ENCODE measurements at regions not wholly inside any gene's neighbourhood (a gene's known extent, or its start where the extent isn't known, plus 50 kb on each side); places are given as distances from the start of the nearest gene placed in this dataset.

DNA sequence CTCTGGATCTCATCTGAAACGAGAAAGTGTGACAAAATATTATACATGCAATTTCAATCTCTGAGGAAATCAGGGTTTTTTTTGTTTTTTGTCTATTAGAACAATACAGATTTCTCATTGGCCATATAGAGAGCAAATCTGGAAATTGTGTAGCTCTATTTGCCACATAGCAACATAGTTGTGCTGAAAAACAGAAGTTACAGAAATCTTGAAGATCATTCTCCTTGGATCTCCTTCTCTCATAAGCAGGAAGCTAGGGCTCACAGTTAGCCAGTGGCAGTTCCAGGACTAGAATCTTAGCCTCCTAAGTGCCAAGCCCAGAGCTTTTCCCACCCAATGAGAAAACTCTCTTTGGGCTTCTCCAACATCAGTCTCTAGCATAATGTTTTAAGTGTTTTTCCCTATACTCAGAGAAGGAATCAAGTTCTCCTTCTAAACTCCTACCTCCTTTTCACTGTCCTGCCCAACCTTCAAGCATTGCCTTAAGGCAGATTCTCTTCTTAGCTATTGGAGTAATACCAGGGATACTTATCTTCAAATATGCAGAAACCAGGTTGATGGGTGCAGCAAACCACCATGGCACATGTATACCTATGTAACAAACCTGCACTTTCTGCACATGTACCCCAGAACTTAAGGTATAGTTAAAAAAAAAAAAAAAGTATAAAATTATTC lies 211.6 kb downstream of the ALDH8A1 start:
- no peak for TF ChIP-seq ZFX (IDR thresholded peaks at IDR 0.05)
- TF ChIP-seq, protein P1, sequence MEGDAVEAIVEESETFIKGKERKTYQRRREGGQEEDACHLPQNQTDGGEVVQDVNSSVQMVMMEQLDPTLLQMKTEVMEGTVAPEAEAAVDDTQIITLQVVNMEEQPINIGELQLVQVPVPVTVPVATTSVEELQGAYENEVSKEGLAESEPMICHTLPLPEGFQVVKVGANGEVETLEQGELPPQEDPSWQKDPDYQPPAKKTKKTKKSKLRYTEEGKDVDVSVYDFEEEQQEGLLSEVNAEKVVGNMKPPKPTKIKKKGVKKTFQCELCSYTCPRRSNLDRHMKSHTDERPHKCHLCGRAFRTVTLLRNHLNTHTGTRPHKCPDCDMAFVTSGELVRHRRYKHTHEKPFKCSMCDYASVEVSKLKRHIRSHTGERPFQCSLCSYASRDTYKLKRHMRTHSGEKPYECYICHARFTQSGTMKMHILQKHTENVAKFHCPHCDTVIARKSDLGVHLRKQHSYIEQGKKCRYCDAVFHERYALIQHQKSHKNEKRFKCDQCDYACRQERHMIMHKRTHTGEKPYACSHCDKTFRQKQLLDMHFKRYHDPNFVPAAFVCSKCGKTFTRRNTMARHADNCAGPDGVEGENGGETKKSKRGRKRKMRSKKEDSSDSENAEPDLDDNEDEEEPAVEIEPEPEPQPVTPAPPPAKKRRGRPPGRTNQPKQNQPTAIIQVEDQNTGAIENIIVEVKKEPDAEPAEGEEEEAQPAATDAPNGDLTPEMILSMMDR (conservative IDR thresholded peaks at IDR 0.05) = no peak

DNA sequence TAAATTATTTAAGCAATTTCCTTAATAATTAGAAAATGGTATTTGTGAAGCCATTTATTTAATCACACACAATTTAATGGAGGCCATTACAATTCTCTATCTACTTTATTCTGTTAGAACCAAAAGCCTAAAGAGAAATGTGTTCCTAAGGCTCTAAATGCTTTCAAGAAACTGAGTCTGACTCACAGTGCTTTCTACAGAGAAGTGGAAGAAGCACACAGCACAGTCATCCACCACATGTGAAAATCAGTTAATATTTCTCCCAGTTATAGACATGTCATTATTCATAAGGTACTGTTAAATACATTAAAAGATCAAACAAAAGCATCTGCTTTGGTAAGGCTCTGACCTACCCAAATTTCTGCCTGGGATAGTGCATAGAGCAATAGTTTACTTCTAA lies 214.4 kb downstream of the ALDH8A1 start:
- TF ChIP-seq, protein P1 (conservative IDR thresholded peaks at IDR 0.05) = no peak
- TF ChIP-seq ZFX (IDR thresholded peaks at IDR 0.05) = no peak
- H3K27ac ChIP-seq = no peak overlapping the region

More for the DNA sequence above, 211.6 kb downstream of the ALDH8A1 start:
- H3K27ac ChIP-seq = no peak overlapping the region

DNA sequence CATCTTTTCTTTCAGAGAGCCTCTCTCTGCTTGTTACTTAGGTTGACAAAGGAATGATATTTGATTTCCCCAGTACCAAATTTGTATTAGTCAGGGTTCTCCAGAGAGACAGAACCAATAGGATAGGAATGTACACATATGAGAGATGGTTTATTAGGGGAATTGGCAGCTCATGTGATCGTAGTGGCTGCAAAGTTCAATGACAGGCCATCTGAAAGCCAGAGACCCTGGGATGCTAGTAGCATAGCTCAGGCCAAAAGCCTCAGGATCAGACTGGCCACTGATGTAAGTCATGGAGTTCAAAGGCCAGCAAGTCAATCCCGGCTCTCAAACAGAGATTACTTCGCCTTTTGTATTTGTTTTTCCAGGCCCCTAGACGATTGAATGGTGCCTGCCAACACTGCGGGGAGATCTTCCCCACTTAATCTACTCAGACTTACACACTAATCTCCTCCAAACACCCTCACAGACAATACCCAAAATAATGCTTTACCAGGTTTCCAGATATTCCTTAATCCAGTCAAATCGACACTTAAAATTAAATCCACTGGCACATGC lies 215.5 kb downstream of the ALDH8A1 start:
- TF ChIP-seq ZFX (IDR thresholded peaks at IDR 0.05) = no peak
- TF ChIP-seq, protein P1 (conservative IDR thresholded peaks at IDR 0.05) = no peak
- H3K27ac ChIP-seq = no peak overlapping the region

DNA sequence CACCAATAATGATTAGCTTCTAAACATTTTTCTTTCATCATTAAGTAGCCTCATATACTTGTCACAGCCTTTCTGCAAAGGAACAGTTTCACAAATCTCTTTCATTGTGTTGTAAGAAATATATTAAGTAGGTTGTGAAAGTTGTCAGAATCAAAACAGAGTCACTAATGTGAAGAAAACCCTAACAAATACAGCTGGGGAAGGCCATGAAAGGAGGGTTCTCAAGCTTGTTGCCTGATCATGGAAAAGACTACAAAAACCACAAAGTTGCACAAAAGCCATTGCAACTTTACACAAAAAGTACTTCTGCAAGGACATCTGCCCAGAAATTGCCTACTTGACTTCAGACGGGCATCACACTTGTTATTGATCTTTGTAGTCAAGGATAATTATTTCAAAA lies 216.1 kb downstream of the ALDH8A1 start:
- no peak for TF ChIP-seq ZFX (IDR thresholded peaks at IDR 0.05)
- TF ChIP-seq, protein P1 (conservative IDR thresholded peaks at IDR 0.05) = no peak

DNA sequence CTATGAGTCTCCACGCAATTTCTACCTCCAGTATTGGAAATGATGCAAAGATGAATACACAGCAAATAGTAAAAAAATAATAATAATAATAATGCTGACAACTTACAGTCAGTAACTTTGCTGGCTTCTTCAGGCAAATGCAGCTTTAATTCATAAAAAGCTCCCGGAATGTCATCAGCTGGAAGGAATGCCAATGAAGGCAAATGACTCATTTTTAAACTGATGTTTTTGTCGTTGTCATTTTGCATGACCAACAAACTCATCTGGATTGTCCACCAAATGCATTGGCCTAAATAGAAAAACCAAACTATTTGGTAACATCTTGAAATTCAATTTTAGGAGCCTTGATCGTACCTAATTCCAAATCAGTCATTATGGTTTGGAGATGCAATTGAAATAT lies 217.1 kb downstream of the ALDH8A1 start:
- no peak for TF ChIP-seq ZFX (IDR thresholded peaks at IDR 0.05)
- TF ChIP-seq, protein P1 (conservative IDR thresholded peaks at IDR 0.05) = no peak
- H3K27ac ChIP-seq = no peak overlapping the region

More for the DNA sequence above, 216.1 kb downstream of the ALDH8A1 start:
- no peak overlapping the region for H3K27ac ChIP-seq

DNA sequence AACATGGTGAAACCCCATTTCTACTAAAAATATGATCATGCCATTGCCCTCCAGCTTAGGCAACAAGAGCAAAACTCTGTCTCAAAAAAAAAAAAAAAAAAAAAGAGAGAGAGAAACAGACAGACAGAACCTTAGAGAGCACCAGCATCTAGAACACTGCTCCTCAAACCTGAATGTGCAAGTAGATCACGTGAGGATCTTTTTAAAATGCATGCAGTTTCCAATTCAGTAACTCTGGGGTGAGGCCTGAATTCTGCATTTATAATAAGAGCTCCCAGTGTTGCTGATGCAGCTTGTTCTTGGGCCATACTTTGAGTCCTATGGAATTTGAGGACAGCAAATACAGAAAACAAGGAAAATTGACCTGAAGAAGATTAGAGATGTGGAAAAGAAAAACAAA lies 218.3 kb downstream of the ALDH8A1 start:
- TF ChIP-seq, protein P1 (conservative IDR thresholded peaks at IDR 0.05) = no peak
- no peak for TF ChIP-seq ZFX (IDR thresholded peaks at IDR 0.05)
- no peak overlapping the region for H3K27ac ChIP-seq

DNA sequence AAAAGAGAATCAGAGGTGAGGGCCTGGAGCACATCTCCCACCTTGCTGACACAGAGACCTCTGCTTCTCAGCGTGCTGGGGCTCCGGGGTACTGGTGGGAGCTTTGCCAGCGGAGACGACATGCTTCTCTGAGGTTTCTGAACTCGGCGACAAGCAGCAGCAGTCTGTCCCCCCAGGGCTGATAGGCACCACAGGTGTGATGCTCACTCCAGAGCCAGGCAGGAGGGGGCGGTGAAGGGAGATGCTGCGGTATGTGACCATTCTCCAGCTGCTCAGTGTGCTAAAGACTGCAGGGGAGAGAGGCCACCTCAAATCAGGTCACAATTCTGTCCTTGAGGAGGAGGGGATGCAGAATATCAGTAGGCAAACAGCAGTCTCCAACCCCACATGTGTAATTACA lies 219.9 kb downstream of the ALDH8A1 start:
- TF ChIP-seq, protein P1 (conservative IDR thresholded peaks at IDR 0.05) = no peak
- no peak for TF ChIP-seq ZFX (IDR thresholded peaks at IDR 0.05)

More for the DNA sequence above, 219.9 kb downstream of the ALDH8A1 start:
- H3K27ac ChIP-seq = no peak overlapping the region
